Right lobe of liver (tissue), 4 donors: ENCODE measurements at regions not wholly inside any gene's neighbourhood (a gene's known extent, or its start where the extent isn't known, plus 50 kb on each side); places are given as distances from the start of the nearest gene placed in this dataset.

ENCODE experiments used
- POLR2A ChIP-seq: fragments of 450-650 bp; IDR thresholded peaks from one replicate; pipeline ENCODE4 v1.6.1; 2017; ENCODE audit warnings: antibody characterized with exemption, mild to moderate bottlenecking
- TF ChIP-seq, protein P1 (sequence below), 4 donors: fragments of 200-600 bp in 3 of 4; fragments of 450-650 bp in 1 of 4; IDR thresholded peaks; one replicate each; pipeline versions ENCODE4 v1.5.1 to v1.8.0; 2016 to 2022; ENCODE audit warnings: antibody characterized with exemption in 4 of 4, mild to moderate bottlenecking in 2 of 4
- donor health status: DM: no; HTN: no; CAD: no.
- donor health status: DM: no; HTN: no; CAD: no.
- donor health status: DM: no; HTN: yes; CAD: no.

GRCh38 chrY:19406246-19406645 is 338.3 kb downstream of the KDM5D start:
- TF ChIP-seq, protein P1, sequence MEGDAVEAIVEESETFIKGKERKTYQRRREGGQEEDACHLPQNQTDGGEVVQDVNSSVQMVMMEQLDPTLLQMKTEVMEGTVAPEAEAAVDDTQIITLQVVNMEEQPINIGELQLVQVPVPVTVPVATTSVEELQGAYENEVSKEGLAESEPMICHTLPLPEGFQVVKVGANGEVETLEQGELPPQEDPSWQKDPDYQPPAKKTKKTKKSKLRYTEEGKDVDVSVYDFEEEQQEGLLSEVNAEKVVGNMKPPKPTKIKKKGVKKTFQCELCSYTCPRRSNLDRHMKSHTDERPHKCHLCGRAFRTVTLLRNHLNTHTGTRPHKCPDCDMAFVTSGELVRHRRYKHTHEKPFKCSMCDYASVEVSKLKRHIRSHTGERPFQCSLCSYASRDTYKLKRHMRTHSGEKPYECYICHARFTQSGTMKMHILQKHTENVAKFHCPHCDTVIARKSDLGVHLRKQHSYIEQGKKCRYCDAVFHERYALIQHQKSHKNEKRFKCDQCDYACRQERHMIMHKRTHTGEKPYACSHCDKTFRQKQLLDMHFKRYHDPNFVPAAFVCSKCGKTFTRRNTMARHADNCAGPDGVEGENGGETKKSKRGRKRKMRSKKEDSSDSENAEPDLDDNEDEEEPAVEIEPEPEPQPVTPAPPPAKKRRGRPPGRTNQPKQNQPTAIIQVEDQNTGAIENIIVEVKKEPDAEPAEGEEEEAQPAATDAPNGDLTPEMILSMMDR (IDR thresholded peaks at IDR 0.05), result no peak
- TF ChIP-seq POLR2A, result no peak
